Thyroid gland (tissue), 4 donors: ENCODE measurements at regions not wholly inside any gene's neighbourhood (a gene's known extent, or its start where the extent isn't known, plus 50 kb on each side); places are given as distances from the start of the nearest gene placed in this dataset.

ENCODE experiments used
- POLR2A ChIP-seq, 2 donors: fragments of 450-650 bp; IDR thresholded peaks; one replicate each; pipeline ENCODE4 v1.6.1; 2017; ENCODE audit warnings: antibody characterized with exemption in 2 of 2, mild to moderate bottlenecking in 2 of 2, moderate library complexity in 1 of 2
- TF ChIP-seq, protein P1 (sequence below), 6 experiments: fragments of 200-600 bp in 3 of 6; fragments of 450-650 bp in 3 of 6; sonication (generic) in 3 of 6; IDR thresholded peaks; one replicate each; pipeline ENCODE4 v1.5.1; 2016 to 2019; ENCODE audit warnings: antibody characterized with exemption in 6 of 6, mild to moderate bottlenecking in 2 of 6, inconsistent platforms in 1 of 6, moderate library complexity in 1 of 6

DNA sequence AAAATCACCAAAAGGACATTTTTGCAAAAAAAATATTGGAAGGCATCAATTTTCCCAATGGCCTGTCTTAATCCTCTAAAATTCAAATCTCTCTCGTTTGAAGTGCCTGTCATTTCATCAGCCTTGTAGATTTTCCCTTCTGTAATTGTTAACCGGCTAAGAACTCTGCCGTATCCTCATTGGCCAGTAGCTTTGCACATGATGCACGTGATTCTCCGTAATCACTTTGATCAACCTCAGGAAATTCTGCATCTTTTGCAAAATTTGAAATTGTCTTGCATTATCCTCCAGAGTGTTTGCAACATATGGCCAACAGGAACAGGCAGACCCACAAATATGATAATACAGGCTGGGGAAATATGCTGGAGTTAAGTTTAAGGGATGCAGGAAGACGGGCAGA lies 184.2 kb upstream of the RPL38 start:
- TF ChIP-seq, protein P1, sequence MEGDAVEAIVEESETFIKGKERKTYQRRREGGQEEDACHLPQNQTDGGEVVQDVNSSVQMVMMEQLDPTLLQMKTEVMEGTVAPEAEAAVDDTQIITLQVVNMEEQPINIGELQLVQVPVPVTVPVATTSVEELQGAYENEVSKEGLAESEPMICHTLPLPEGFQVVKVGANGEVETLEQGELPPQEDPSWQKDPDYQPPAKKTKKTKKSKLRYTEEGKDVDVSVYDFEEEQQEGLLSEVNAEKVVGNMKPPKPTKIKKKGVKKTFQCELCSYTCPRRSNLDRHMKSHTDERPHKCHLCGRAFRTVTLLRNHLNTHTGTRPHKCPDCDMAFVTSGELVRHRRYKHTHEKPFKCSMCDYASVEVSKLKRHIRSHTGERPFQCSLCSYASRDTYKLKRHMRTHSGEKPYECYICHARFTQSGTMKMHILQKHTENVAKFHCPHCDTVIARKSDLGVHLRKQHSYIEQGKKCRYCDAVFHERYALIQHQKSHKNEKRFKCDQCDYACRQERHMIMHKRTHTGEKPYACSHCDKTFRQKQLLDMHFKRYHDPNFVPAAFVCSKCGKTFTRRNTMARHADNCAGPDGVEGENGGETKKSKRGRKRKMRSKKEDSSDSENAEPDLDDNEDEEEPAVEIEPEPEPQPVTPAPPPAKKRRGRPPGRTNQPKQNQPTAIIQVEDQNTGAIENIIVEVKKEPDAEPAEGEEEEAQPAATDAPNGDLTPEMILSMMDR (IDR thresholded peaks at IDR 0.05), result no peak
- no peak for TF ChIP-seq POLR2A (IDR thresholded peaks at IDR 0.05)
